GM18861 (cell line): ENCODE measurements at regions not wholly inside any gene's neighbourhood (a gene's known extent, or its start where the extent isn't known, plus 50 kb on each side); places are given as distances from the start of the nearest gene placed in this dataset.
A peak's percentile ranks its signal among the peaks of the same experiment; 100 is the strongest.
"Not testable (repeated sequence)": the region's sequence is repeated elsewhere in the genome, so short reads cannot be mapped to it uniquely, and the experiment has no call there.

ENCODE experiments used
- ATAC-seq: cut with Tn5 transposase; IDR thresholded peaks from one replicate; pipeline ENCODE4 v1.9.1; 2021; ENCODE audit not compliant: unreplicated experiment

DNA sequence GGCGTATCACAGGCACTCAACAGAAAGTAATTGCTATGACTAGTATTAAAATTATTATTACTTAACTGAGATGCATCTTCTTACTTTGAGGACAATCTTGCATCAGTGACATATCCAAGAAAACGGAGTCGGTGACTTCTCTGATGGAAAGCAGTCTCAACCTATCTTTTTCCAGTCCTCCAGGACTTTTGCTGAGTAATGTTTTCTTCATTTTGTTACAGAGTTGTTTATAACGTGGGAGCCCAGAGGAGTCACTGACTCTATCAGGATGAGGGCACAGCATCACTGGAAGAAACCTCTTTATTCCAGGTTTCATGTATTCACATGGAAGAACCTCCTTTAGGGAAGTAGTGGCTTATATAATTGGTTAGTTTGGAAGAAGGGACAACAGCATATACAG is 51.5 kb upstream of the MELK start:
- ATAC-seq: no peak

DNA sequence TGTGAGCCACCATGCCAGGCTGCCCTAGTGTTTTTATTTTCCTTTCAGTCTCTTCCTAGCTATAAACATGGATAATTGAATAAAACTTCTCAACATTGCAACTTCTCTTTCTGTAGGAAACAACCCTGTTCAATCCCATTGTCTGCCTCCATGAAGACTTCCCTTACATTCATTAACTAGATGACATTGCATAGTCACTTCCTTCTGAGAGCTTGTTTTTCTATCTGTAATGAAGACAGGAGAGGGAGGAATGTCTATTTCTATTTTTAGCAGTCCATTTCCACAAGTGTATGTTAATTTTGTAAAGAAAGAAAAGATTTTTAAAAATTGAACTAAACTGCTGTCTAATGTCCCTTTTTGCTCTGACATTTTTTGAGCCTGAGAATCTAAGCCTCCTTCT is 55.6 kb upstream of the MELK start:
- ATAC-seq: no peak

DNA sequence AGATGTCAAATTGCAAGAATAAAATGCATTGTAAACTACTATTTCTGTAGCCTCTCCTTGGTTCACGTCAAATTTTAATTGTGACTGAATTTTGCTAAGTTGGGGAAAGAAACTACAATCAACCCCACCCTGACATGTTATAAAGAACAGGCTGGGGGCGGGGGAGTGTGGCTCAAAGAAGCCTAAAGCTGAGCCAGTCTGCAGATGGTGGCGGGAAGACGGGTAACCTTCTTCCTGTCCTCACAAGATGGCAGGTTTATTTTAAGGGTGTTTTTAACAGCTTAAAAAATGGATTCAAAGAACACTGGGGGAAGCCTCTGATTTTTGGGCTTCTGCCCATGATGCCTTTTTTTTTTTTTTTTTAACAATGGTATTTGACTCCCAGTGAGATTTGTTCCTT is 68.5 kb upstream of the MELK start:
- ATAC-seq: no peak

DNA sequence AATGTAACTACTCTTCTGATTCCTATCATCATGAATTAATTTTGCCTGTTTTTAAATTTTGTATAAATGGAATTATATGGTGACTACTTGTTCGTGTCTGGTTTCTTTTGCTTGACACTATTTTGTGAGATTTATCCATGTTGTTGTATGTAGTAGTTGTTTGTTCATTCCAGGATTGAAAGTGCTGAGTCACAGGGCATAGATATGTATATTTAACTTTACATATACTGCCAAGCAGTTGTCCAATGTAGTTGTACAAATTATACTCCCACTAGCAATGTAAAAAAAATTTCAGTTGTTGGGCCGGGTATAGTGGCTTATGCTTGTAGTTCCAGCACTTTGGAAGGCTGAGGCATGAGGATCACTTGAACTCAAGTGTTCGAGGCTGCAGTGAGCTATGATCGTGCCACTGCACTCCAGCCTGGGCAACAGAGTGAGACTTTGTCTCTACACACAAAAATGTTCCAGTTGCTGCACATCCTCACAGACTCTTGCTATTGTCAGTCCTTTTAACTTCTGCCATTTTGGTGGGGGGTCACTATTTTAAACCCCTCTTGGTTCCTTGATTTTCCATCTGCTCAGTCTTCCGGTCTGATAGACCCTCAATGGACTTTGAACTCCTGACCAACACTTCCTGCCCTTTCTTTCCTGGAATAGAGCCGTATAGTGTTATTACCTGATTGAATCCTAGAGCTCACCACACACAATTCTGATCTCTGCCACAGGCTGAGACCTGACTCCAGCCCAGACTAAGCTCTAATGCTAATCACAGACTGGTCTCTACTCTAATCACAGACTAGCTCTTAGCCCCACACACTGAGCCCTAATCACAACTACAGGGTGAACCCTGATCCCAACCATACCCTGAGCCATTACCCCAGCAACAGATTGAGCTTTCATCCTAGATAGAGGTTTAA is 69.3 kb upstream of the MELK start:
- ATAC-seq: no peak

DNA sequence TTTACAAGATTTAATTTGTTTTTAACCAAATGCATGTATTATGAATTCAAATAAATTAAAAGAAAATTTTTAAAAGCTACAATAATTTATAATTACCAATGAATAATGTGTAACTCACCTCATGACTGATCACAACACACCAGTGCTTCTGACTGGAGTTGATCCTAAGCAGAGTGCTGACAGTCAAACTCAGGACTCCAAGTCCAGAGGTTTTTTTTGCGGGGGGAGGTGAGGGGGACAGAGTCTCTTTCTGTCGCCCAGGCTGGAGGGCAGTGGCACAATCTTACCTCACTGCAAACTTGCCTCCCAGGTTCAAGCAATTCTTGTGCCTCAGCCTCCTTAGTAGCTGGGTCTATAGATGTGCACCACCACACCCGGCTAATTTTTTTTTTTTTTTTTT is 71.0 kb upstream of the MELK start:
- ATAC-seq: no peak

DNA sequence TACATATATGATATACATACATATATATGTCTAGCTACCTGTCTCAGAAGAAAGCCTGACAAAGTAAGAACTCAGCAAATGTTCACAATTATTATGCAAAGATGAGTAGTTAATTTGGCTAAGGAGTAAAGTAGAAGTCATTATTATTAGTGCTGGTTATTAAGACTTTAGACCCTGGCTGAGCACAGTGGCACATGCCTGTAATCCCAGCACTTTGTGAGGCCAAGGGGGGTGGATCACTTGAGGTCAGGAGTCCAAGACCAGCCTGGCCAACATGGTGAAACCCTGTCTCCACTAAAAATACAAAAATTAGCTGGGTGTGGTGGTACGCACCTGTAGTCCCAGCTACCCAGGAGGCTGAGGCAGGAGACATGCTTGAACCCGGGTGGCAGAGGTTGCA is 71.8 kb upstream of the MELK start:
- ATAC-seq: not testable (repeated sequence)

DNA sequence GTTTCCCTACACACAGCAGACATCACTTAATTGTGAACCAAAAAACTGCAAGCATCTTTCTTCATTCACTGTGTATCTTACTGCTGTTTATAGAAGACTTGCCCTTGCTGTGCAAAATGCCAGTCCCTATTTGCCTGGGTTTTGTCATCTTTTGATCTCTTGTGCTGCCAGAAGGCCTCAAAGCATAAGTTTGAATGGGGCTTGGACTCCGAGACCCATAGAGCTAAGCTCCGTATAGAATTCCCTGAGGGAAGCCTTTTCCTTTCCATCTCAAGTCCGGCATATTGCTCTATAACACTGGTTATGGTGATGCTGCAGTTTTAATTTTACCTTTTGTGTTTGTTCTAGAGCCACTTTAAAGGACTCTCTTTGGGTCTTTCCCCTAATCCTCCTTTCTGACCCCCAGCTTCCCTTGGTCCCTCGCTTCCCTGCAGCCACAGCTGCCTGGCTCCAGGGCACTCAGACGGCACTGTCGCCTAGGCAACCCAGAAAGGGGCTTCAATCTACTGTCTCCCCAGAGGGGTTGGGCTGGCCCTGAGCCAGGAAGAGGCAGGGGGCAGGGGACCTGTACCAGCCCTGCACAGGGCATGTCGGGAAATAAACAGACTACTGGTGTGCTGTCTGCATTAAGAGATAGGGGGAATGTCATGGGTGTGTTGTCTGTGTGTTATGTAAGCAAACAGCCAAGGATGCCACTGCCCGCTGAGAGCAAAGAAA is 73.4 kb upstream of the MELK start:
- no peak for ATAC-seq

DNA sequence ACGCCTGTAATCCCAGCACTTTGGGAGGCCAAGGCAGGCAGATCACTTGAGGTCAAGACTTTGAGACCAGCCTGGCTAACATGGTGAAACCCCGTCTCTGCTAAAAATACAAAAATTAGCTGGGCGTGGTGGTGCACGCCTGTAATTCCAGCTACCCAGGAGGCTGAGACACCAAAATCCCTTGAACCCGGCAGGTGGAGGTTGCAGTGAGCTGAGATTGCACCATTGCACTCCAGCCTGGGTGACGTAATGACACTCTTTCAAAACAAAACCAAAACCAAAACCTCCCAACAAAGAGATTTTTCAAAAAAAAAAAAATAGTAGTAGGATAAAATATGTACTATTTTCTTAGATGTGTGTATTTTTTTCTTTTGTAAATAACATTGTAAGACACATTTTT is 79.1 kb upstream of the MELK start:
- ATAC-seq: not testable (repeated sequence)

DNA sequence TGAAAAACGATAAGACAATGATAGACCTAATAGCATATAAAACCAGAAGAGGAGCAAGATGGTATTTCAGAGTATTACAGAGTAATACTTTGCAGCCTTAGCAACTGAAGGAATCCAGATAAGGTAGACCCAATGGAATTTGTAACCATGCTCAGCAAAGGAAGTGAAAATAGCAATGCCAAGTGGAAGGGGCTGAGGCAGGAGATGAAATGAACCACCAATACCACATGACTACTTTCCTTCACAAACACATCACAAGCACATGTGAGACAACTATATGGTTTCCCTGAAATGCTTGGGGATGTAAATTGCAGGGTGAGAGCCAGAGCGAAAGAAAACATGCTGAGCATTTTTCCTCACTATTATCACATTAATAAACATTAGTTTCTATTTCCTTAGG is 79.8 kb upstream of the MELK start:
- no peak for ATAC-seq

DNA sequence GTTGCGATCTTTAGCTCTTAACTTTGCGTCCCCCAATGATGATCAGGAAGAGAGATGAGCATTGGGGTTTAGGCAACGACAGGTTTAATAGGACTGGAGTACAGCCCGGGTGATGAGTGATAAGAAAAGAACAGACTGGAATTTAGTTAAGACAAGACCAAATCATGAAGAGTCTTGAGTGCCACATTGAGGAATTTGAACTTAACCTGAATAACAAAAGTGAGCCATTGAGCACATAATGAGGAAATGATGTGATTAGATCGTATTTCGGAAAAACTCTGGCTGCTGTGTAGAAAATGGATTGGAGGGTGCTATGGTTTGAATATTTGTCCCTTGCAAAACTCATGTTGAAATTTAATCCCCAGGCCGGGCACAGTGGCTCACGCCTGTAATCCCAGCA is 83.2 kb upstream of the MELK start:
- ATAC-seq: no peak

DNA sequence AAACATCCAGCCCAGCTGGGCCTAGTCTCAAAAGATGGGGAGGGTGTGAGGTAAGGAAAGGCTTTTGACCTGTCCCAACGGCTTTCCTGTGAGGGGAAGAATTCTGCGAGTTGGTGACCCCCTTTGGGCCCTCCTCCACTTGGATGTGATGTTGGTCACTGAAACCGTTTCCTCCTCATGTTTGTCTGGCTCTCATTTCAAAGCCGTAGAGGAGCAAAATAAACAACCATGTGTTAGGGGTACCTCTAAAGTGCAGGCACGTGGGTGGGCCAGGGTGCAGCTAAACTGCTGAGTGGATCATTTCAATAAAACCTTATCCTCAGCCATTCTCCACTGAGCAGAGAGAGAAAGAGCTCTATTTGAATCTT is 84.3 kb upstream of the MELK start:
- ATAC-seq: no peak

DNA sequence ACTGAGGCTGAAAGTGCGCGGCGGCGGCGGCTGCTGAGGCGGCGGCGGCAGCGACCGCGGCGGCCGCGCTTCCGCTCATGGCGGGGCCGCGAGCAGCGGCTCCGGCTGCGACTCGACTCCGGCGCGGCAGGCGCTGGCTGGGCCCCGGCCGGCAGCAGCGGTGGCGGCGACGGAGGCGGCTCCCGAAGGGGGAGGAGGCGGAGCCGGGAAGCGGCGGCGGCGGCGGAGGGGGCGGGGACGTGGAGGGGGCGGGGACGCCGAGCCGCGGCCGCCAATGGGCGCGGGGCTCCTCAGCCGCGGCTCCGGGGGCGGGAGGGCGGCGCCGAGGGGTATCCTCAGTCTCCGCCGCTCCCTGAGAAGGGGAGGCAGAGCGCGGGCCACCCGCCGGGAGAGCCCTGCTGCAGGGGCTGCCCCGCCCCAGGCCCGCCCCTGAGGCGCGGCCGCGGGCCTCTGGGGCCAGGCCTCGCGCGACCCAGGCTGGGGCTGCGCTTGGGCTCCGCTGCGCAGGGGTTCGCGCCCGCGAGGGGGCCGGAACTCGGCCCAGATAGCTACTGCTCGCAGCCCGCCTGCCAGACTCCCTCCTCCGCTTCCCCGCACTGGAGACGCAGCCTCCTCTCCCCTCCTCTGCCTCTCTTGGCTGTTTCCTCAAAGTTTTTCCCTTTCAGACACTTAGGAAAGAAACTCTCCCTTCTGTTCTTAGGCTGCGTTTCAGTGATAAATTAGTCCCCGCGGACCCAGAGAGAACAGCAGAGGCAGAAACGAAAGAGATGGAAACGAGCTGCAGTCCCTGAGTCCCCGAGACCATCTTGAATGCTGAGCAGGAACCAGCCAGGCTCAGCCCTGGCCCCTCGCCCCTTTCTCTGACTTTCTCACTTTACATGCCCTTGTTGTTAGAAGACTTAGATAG is 85.0 kb upstream of the MELK start:
- peak; percentile 75 for ATAC-seq

DNA sequence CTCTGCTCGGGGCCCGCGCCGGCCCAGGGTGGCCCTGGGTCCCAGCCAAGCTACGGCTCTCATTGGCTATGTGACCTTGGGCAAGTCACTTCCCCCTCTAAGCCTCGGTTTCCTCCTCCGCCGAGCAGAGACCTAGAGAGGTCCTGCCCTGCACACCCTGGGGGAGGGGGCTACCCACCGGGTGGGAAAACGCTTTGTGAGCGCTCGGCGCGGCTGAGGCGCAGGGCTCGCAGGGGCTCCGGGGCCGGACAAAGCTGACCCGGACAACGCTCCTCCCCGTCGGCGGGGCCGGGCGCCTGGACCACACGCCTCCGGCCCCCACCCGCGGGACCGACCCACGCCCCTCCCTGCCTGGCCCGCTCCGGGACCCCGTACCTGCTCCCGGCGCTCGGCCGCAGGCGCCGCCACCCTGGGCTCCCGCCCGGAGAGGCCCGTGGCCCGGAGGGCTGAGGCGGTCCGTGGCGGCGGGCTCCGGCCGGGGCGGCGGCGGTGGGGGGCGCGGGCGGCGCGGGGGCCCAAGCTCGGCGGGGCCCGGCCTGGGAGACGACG is 85.7 kb upstream of the MELK start:
- peak; percentile 26 for ATAC-seq

DNA sequence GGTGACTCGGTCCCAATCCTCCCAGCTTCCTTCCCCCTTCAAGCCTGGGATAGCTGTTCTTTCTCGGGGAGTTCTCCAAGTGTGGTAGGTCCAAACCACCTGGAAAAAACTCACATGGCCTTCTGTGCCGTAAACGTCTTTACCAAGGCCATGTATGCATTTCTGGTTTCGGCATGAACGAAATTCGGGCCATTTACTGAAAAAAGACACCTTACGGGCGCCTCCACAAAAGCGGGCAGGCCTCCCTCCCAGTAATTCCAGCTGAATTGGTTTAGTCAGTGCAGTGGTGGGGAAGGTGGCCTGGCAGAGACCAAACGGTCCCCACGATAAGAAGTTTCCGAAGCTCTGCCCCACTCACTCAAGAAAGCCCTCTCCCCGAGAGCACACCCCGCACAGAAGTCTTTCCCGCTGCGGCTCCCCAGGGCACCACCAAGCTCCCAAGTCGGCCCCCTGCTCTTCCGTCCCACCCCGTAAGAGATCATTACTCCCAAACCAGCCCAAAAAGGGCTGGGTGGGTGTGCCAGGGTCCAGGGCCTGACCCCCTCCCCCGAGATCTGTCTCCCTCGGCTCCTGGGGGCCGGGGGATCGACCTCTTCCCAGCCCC is 86.3 kb upstream of the MELK start:
- ATAC-seq: no peak

DNA sequence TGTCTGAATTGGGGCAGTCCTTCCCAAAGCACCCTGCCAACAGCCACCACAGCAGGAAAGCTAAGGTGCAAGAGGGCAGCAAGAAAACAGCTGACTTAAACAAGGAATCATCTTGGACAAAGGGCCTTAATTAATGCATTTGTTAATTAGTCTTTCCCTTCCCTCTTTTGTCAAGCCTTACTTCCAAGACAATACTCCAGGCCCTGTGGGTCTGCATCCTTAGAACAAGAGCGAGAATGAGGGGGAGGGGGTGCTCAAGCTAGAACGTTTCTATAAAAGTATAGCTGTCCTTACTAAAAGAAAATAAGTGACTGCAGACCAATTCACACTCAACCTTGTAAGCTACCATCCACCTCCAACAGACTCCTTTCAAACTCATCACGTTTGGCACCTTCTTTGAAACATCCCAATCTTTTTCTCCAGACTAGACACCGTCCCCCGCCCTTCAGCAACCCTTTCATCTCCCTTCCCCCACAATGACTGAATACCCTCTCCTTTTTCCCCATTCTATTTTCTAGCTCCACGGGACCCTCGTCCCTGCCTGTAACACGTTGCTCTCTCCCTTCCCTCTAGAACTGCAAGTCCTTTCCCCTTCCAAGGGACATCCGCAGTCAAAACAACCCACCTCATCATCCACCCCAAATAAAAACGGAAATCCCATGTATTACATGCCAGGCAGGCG is 85.7 kb upstream of the RNF38 start:
- no peak for ATAC-seq

DNA sequence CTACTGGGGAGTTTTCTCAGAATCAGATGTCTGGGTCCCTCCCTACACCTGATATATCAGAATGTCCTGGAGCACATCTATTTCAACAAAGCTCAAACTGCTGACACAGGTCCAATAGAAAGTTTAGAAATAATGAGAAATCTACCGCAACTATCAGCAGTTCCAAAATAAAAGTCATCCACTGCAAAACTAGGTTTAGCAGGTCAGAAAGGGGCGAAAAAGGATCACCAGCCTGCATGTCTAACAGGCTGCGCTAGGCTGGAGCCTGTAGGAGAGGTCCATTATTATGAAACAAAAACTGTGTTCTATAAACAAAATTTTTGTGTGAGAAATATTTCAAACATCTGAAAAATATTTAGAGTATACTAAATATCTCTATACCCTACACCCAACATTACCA is 84.1 kb upstream of the RNF38 start:
- no peak for ATAC-seq

DNA sequence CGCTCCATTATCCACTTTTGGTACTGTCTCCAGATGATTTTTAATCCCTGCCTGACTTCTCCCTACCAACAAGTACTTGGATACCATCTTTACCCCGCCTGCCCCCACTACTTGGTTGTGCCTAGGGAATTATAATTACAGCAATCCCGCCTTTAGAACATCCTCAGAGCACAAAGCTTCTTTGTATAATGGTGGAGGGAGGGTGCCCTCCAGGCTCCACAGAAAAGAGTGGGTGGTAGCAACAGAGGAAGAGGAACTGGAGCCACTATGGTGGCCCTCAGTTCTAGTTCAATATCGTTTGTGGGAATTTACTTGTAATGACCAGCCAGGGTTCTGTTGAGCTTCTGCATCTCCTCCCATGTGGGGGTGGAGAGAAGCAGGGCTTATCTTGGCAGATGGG is 79.0 kb upstream of the RNF38 start:
- no peak for ATAC-seq

DNA sequence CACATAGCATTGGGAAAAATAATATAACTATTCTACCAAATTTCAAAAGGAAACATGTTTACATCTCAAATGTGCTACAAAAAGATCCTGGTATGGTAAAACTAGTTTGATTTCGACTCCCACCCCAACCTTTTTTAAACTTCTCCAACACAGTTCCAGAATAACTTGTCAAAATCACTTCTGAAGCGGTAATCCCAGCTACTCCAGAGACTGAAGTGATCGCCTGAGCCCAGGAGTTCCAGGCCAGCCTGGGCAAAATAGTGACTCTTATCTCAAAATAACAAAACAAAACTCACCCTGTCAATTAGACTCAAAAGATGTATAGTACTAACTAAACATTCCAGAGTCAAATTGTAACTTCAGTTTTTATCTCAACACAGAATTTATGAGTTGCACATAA is 71.3 kb upstream of the RNF38 start:
- ATAC-seq: no peak

DNA sequence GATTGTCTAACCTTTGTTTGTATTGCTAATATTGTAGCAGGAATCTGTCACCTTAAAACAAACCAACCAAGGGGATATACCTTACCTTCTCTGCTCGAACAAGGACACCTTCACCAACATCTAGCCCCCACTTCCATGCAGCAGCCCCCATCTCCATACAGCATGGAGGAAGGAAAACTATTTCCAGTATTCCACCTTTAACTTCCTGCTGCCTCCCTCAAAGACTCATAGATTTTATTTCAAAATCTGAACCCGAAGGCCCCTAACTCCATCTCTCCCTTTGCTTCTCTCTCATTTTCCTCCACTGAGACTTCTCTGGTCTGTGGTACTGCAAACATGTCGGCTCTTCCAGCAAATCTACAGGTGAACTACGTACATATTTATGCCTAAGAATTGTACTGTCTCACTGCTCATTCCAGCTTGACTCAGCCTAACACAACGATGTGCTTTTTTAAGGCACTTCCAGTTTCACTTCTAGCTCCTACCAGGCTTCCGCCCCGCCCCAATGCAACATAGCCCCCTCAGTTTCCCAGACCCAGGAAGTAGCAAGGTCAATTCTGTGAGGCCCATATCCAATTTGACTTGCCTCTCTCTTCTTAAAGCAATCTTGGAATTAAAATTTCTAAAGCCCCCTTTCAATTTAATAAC is 70.7 kb upstream of the RNF38 start:
- ATAC-seq: peak; percentile 83

DNA sequence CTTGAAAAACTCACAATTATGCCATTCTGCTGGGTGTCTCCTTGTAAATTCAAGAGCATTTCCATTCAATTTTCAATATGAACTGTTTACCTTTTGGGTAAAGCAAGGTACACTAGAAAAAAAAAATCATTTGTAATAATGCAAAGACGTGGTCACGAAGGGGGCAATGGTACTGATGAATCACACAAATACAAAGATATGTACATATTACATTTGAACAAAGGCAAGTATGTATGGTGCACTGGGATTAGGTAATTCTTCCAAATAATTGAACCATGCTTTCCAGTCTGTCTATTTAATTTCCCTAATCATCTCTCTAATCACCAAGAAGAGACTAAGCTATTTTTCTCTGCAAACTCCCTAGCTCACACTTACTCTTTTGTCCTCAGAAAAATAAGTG is 63.4 kb upstream of the RNF38 start:
- no peak for ATAC-seq
